DMS79 (cell line): ENCODE measurements at regions not wholly inside any gene's neighbourhood (a gene's known extent, or its start where the extent isn't known, plus 50 kb on each side); places are given as distances from the start of the nearest gene placed in this dataset.

Experiments used
- DNase-seq: peaks from one replicate; lab custom pipeline; 2025; lab: John Stamatoyannopoulos, UW

- no peak for DNase-seq
Measured at GRCh38 chr2:39537150-39537549, 100.1 kb upstream of the MAP4K3 start.

- DNase-seq: no peak
Measured at GRCh38 chr2:39538718-39539117, 101.6 kb upstream of the MAP4K3 start.

DNA sequence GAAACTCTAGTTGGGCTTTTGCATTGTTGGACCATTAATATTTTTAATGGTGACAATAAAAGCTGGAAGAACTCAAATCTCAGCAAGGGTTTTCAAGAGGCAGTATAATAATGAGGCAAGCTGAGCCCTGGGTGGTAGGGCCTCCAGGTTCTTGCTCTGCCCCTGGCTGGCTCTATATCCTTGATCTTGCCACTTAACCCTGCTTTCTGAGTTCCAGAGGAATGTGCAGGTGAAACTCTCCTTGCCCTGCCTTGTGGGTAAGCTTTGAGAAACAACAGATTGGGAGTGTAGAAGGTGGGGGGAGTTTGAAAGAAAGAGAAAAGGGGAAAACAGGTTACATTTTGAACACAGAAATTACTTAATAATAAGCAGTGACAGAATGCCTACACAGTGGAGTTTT, 103.3 kb upstream of the MAP4K3 start:
- DNase-seq: no peak

DNA sequence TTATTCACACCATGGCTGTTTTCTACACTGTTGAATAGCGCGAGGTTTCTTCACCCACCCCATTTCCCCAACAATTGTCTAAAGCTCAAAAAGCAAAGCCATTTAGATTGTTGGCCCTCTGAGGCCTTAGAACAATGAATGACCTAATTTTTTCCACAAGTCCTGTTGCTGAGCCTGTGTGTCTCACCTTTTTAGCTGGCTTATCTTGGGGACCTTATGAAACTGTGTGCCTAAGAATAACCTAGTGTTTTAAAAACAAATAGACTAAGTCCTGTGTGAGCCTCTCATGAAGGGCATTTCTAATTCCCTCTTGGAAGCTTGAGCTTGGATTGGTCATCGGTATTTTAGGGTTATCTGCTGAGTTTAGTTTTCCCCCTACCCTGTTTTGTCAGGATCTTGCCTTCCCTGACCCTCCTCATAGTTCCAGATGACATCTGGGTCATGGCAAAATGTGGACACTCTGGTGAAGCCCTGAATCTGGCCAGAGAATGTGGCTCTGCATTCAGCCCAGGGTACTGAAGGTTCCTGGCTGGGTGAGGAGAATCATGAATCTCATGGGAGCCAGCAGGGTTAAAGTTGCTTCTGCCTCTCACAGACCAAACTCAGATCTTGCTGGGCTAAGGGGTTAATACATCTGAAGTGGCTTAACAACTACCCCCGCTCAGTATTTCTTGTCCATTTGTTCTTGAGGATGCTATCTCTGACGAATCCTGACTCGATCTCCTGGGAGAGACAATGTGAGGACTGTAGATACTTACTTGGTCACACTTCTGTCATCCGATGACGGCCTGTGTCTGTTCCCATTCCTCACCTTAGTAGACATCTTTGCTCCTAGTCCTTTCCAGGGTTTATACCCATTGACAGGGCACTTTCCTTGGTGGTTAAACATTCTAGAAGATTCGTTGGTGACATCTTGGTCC, 104.2 kb upstream of the MAP4K3 start:
- no peak for DNase-seq

DNA sequence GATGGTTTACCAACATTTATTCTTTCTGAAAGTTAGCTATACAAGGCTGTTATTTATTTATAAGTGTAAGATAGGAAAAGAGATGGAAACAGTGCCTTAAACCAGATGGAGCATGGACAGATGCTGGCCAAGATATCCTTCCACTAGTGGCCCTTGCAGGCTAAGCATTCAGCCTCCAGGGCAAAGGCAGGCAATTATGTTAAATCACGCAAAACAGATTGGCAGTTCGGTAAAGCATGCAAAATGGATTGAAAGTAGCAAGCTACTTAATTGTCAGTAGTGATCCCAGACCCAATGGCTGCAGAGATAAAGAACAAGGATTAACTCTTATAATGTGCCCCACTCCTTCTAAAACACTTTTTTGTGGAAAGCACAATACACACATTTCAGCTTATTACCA, 105.4 kb upstream of the MAP4K3 start:
- peak; percentile 12 for DNase-seq

DNA sequence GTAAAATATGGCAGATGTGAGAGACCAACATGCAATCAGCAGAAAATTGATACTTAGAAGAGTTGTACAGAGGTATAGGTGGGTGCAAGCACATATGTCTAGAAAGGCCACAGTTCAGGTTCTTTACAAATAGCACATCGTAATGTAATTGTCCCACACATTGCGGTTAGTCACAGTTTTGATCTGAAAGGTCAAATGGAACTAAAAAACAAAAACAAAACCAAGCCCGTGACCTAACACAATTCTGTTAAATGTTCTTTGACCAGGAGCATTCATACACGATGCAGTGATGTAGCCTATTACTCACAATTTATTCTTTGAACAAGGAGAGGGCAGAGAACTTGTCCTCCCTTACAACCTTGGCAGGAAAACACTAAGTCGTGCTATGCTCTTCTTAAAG, 108.9 kb upstream of the MAP4K3 start:
- no peak for DNase-seq

- DNase-seq: no peak
Measured at GRCh38 chr2:39546409-39546808, 109.3 kb upstream of the MAP4K3 start.

- DNase-seq: no peak
Measured at GRCh38 chr2:39546937-39547336, 109.9 kb upstream of the MAP4K3 start.

DNA sequence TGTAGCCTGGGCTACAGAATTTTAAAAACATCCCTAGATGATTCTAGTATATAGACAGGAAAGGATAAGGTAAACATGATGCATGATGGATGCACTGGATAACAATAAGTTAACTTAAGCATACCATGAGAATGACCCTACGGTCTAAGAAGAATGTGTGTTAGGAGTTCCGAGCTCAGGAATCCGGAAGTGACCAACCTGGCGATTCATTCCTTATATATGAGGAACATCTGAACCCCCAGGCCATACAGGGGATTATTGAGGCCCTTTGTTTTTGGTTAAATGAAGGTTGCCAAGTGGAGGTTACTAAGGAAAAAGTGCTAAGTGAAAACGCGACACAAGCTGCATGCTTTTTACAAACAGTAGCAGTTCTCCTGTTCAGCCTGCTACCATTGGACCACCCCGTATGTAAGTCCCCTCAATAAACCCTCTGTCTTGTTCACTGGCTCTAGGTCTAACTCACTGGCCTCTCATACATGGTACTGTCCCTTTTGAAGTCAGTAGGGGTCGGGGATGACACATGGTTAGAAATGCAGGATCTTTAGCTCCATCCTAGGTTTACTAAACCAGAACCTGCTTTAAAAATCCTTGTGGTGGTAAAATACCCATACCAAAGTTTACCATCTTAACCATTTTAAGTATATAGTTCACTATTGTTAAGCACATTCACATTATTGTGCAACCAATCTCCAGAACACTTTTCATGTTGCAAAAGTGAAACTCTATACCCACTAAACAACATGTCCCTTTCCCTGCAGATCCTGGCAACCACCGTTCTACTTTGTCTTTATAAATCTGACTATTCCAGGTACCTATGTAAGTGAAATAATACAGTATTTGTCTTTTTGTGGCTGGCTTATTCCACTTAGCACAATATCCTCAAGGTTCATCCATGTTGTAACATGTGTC, 111.0 kb upstream of the MAP4K3 start:
- no peak for DNase-seq

DNA sequence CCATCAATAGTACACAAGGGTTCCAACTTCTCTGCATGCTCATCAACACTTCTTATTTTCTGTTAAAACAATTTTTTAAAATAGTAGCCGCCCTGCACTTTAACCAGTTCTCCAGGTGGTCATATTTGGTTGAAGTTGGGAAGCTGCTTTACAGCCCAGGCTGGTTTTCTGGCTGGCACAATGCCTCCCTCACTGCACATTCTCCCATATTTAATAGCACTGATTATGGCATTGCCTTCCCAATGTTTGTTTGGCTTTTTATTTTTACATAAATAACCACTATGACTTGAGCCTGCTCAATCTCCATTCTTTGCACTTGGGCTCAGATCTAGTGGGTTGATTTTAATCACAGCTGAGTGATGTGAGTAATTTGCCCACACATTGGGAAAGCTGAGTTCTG, 111.9 kb upstream of the MAP4K3 start:
- no peak for DNase-seq

- DNase-seq: no peak
Measured at GRCh38 chr2:39549718-39550464, 112.8 kb upstream of the MAP4K3 start.

GRCh38 chr2:39550701-39551285, 113.7 kb upstream of the MAP4K3 start:
- no peak for DNase-seq

DNA sequence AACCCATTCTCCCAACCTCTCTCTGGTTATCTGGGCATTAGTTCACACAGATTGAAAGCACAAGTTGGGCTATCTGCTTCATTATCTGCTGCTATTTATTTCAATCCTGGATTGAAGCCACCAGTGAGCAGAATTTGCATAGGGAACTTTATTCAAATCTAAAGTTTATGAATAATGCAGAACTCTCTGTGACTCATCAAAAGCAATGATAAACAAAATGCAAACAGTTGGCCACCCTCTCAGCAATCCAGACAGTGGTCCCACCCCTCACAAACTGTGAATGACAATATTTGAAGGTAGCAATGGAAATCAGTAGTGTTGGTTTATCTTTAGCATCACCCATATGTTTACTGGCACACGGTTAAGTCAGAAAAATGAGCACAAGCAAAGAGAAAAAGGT, 106.8 kb upstream of the TMEM178A start:
- DNase-seq: no peak

- no peak for DNase-seq
Measured at GRCh38 chr2:39563572-39563971, 102.1 kb upstream of the TMEM178A start.

DNA sequence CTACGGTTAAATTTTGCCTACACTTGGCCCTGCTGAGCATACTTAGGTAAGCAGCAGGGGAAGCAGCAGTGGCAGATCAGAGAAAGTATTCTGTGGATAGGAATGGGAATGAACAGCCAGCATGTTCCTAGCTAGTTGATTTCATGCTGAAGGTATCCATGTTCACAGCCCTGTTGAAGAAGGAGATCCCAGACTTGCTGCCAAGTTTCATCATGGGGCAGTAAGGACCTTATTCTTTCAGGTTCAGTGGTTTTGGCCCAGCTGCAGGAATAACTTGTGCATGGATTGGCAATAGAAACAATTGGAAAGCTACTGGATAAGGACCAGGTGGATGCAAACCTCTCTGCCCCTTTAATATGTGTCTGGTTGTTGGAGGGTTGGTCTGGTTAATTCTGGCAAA, 98.2 kb upstream of the TMEM178A start:
- no peak for DNase-seq

GRCh38 chr2:39568116-39568515, 97.6 kb upstream of the TMEM178A start:
- no peak for DNase-seq

DNA sequence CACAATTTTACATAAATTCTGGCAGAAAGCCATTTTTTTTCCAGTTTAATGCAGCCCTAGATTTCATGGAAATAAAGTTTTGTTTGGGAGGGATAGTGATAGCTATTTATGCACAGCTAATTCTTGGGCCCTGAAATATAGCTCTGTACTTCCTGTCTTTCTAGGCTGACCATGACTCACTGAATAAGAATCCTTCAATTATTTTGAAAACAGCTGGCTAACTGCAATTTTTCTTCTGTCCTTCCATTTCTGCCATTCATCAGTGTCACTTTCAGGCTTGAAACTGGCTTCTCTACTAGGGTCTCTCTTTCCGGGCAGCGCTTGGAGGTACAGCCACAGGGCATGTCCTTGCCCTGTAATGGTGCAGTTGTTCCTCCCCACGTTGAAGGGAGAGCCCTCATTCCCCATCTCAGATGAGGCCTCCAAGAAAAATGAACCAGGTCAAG, 97.1 kb upstream of the TMEM178A start:
- no peak for DNase-seq

DNA sequence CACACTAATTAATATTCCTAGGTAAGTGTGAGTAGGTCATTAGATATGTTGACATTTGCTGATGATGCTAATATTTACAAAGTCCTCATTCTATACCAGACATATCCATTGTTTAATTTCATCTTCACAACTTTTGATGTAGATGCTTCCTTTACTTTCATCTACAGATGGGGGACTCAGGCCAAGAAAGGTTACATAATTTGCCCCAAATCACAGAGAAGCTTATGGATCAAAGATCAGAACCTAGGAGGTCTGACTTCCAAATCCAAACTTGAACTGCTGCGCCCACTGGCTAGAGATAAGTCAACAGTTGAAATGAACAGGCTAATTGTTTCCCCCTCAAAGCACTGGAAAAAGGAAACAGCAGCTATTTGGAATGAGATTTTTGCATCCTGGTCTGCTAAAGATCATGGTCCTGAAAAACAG, 95.6 kb upstream of the TMEM178A start:
- no peak for DNase-seq

DNA sequence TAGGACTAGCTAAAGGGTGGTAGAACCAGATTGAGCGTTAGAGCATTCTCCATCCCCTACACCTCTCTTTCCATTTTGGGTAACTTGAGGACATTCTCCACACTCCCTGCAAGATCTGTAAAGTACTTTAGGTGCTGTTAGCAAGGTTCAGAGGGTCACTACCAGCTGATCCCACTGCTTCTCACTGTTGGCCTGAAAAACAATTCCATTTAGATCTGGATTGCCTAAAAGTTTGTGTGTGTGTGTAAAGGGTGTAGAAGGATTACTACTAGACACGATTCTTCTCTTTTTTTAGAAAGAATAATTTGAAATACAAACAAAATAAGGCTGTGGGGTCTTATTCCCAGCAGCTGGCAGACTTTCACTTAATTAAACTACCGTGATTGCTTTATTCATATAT, 95.1 kb upstream of the TMEM178A start:
- no peak for DNase-seq

GRCh38 chr2:39571111-39571731, 94.5 kb upstream of the TMEM178A start:
- DNase-seq: no peak

- DNase-seq: no peak
Measured at GRCh38 chr2:39573276-39573675, 92.4 kb upstream of the TMEM178A start.
